ENCODE measurements at regions not wholly inside any gene's neighbourhood (a gene's known extent, or its start where the extent isn't known, plus 50 kb on each side); places are given as distances from the start of the nearest gene placed in this dataset.

GRCh38 chr2:2696325-2696724, 365.2 kb upstream of the MYT1L start:
- dilution Hi-C loops (cut with HindIII; ENCODE audit: low sequenced_read_pairs, unreplicated experiment) (no loop called here), intact Hi-C loops (cut with micrococcal nuclease) (no loop called here), in situ Hi-C loops (cut with MboI; ENCODE audit: low sequenced_read_pairs) (no loop called here)
- no peak for ATAC-seq (ENCODE audit: low read depth)
- no peak for DNase-seq
- Histone ChIP-seq H3K27me3 (ENCODE audit: control insufficient read depth, insufficient read depth, low read length) (no peaks in the 10 kb centered on the region), H3K56ac (ENCODE audit: extremely low read depth, insufficient read depth, low read length) (no peak overlapping the region), H2BK120ac (ENCODE audit: low read depth, low read length) (no peak overlapping the region), H2AK9ac (replicated peaks; ENCODE audit: low read depth, low read length, poor library complexity) (no peak overlapping the region), H3K4me3 (ENCODE audit: insufficient read depth, low read depth, low read length) (no peak overlapping the region), H2AFZ (replicated peaks; ENCODE audit: low read length, poor library complexity) (no peak overlapping the region), H3K4me2 (ENCODE audit: low read depth, low read length) (no peak overlapping the region), H2BK20ac (ENCODE audit: low read depth, low read length) (no peak overlapping the region), H3K14ac (replicated peaks; ENCODE audit: low read depth, low read length) (no peak overlapping the region), H3K9me1 (ENCODE audit: insufficient read depth, low read length) (no peaks in the 10 kb centered on the region), H3K9me3 (ENCODE audit: control insufficient read depth, insufficient read depth, low read length) (peaks cover 40% of the 10 kb centered on the region), H2BK15ac (ENCODE audit: low read depth, low read length) (no peak overlapping the region), H4K8ac (ENCODE audit: low read depth in 2 of 2, low read length in 2 of 2) (no peak overlapping the region), H3K79me1 (ENCODE audit: low read depth in 1 of 2, low read length in 2 of 2) (no peaks in the 10 kb centered on the region), H3K4ac (ENCODE audit: low read depth, low read length) (no peak overlapping the region), H3K23ac (ENCODE audit: low read depth, low read length) (no peak overlapping the region), H3K27ac (ENCODE audit: insufficient read depth, low read length) (no peak overlapping the region), H2BK5ac (ENCODE audit: low read depth, low read length, poor library complexity, severe bottlenecking) (no peak overlapping the region), H4K20me1 (ENCODE audit: insufficient read depth, low read length) (no peaks in the 10 kb centered on the region), H4K91ac (ENCODE audit: insufficient read depth, low read depth, low read length) (no peak overlapping the region), H2AK5ac (ENCODE audit: low read depth, low read length) (no peak overlapping the region), H3K36me3 (ENCODE audit: control insufficient read depth, insufficient read depth, low read length) (no peaks in the 10 kb centered on the region), H3K9ac (ENCODE audit: low read depth, low read length) (no peak overlapping the region), H3K18ac (ENCODE audit: low read depth, low read length) (no peak overlapping the region), H4K5ac (ENCODE audit: low read depth, low read length) (no peak overlapping the region), H3K4me1 (ENCODE audit: control insufficient read depth, insufficient read depth, low read length) (no peaks in the 10 kb centered on the region)
- 50% methylated on average over 4 of the region's 5 CpGs; no CpG with 5 or more reads in 1 of the 2 experiments for WGBS, 2 experiments (ENCODE audit: extremely low coverage in 2 of 2, insufficient read length in 1 of 2)
- CTCF ChIA-PET: no interaction called here
- no peak for TF ChIP-seq FOS (IDR thresholded peaks at IDR 0.05; ENCODE audit: low read depth, low read length)
- no peak for TF ChIP-seq MXI1 (IDR thresholded peaks at IDR 0.05; ENCODE audit: borderline replicate concordance, low read depth, low read length)
- TF ChIP-seq RAD21 (IDR thresholded peaks at IDR 0.05; ENCODE audit: low read length): no peak
- no peak for TF ChIP-seq ELK1 (IDR thresholded peaks at IDR 0.05; ENCODE audit: borderline replicate concordance, low read depth, low read length)
- TF ChIP-seq, protein P1, sequence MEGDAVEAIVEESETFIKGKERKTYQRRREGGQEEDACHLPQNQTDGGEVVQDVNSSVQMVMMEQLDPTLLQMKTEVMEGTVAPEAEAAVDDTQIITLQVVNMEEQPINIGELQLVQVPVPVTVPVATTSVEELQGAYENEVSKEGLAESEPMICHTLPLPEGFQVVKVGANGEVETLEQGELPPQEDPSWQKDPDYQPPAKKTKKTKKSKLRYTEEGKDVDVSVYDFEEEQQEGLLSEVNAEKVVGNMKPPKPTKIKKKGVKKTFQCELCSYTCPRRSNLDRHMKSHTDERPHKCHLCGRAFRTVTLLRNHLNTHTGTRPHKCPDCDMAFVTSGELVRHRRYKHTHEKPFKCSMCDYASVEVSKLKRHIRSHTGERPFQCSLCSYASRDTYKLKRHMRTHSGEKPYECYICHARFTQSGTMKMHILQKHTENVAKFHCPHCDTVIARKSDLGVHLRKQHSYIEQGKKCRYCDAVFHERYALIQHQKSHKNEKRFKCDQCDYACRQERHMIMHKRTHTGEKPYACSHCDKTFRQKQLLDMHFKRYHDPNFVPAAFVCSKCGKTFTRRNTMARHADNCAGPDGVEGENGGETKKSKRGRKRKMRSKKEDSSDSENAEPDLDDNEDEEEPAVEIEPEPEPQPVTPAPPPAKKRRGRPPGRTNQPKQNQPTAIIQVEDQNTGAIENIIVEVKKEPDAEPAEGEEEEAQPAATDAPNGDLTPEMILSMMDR (conservative IDR thresholded peaks at IDR 0.05; ENCODE audit: low read depth, low read length): no peak
- no peak for TF ChIP-seq CHD1 (IDR thresholded peaks at IDR 0.05; ENCODE audit: low read depth, low read length)
- no peak for TF ChIP-seq NFE2L2 (IDR thresholded peaks at IDR 0.05; ENCODE audit: low read depth, low read length)
- no peak for TF ChIP-seq RFX5 (IDR thresholded peaks at IDR 0.05; ENCODE audit: low read depth, low read length)
- no peak for TF ChIP-seq RCOR1 (IDR thresholded peaks at IDR 0.05; ENCODE audit: insufficient replicate concordance, low read length)
- no peak for TF ChIP-seq MAFK (IDR thresholded peaks at IDR 0.05; ENCODE audit: low read depth, low read length)
- TF ChIP-seq BHLHE40 (IDR thresholded peaks at IDR 0.05; ENCODE audit: low read depth, low read length): no peak
- no peak for TF ChIP-seq SMC3 (IDR thresholded peaks at IDR 0.05; ENCODE audit: low read depth, low read length)
- no peak for TF ChIP-seq CEBPB (IDR thresholded peaks at IDR 0.05; ENCODE audit: low read depth, low read length)
- no TSS peak for BruUV-seq (replicated peaks)
- POLR2A ChIA-PET (ENCODE audit: unreplicated experiment): no interaction called here
